ENCODE measurements at regions not wholly inside any gene's neighbourhood (a gene's known extent, or its start where the extent isn't known, plus 50 kb on each side); places are given as distances from the start of the nearest gene placed in this dataset.

DNA sequence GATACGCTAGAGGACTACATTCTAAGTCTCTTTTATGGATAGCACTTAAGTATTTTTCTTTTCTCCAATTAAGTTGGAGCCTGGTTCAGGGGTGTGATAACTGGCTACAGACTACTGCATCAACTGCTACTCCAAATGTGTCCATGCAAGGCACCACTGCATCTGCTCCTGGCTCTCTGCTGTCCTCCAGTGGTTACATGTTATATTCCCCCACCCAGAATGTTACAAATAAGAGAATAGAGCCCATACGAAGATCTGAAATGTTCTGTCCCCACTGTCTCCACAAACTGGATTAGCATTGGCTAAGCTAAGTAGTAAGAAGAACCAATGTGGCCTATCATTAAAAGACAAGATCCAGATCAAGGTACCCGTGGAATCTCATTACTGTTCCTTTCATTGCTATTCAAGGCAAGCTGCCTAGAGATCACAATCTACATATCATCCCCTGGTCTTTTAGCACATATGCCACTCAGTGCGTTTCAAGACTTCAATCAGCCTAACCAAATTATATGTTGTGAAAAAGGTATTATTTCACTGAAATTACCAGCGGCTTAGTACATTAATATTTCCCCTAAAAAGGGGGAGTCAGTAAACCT is 308.3 kb upstream of the SLC8A1 start:
- TF ChIP-seq POLR2AphosphoS5 (IDR thresholded peaks at IDR 0.05; ENCODE audit: low read depth, low read length) = no peak
- TF ChIP-seq TAF1 (IDR thresholded peaks at IDR 0.05; ENCODE audit: borderline replicate concordance, insufficient read depth, low read length) = no peak
